Hepatocyte (in vitro differentiated cells): ENCODE measurements at regions not wholly inside any gene's neighbourhood (a gene's known extent, or its start where the extent isn't known, plus 50 kb on each side); places are given as distances from the start of the nearest gene placed in this dataset.

Source experiments
- DNase-seq: peaks from one replicate; pipeline ENCODE4 v3.0.0-alpha.2; 2016; ENCODE audit warnings: low spot score
- H2AFZ ChIP-seq: fragments of 200-600 bp; sonication (generic); 2 replicates; pipeline ENCODE4 v1.6.0; 2016; ENCODE audit warnings: antibody characterized with exemption, mild to moderate bottlenecking
- H3K27ac ChIP-seq: fragments of 200-600 bp; sonication (generic); 2 replicates; pipeline ENCODE4 v1.5.1; 2016; ENCODE audit warnings: mild to moderate bottlenecking
- H3K27me3 ChIP-seq: fragments of 200-600 bp; sonication (generic); 2 replicates; pipeline ENCODE4 v1.6.1; 2016
- H3K36me3 ChIP-seq: fragments of 200-600 bp; sonication (generic); replicated peaks from 2 replicates; pipeline ENCODE4 v1.5.1; 2016; ENCODE audit warnings: low read depth; ENCODE audit not compliant: insufficient read depth
- H3K4me1 ChIP-seq: fragments of 200-600 bp; sonication (generic); 2 replicates; pipeline ENCODE4 v1.5.1; 2016; ENCODE audit warnings: mild to moderate bottlenecking, moderate library complexity; ENCODE audit not compliant: insufficient read depth
- H3K4me2 ChIP-seq: fragments of 200-600 bp; sonication (generic); 2 replicates; pipeline ENCODE4 v1.6.0; 2016
- H3K4me3 ChIP-seq: fragments of 200-600 bp; sonication (generic); 2 replicates; pipeline ENCODE4 v1.5.1; 2016; ENCODE audit warnings: mild to moderate bottlenecking
- H3K79me2 ChIP-seq: fragments of 200-600 bp; sonication (generic); 2 replicates; pipeline ENCODE4 v1.6.0; 2017; ENCODE audit warnings: mild to moderate bottlenecking
- H3K9me2 ChIP-seq: fragments of 200-600 bp; sonication (generic); replicated peaks from 2 replicates; pipeline ENCODE4 v1.6.0; 2017; ENCODE audit warnings: mild to moderate bottlenecking; ENCODE audit not compliant: insufficient read depth
- H3K9me3 ChIP-seq: fragments of 200-600 bp; sonication (generic); 2 replicates; pipeline ENCODE4 v1.5.1; 2016; ENCODE audit warnings: low read depth, mild to moderate bottlenecking
- H4K20me1 ChIP-seq: fragments of 200-600 bp; sonication (generic); 2 replicates; pipeline ENCODE4 v1.6.0; 2016; ENCODE audit warnings: mild to moderate bottlenecking; ENCODE audit not compliant: insufficient read depth, poor library complexity, severe bottlenecking
- CTCF ChIP-seq: fragments of 200-600 bp; sonication (generic); IDR thresholded peaks from 2 replicates; pipeline ENCODE4 v1.5.1; 2016; ENCODE audit warnings: antibody characterized with exemption, mild to moderate bottlenecking; ENCODE audit not compliant: poor library complexity
- EZH2 ChIP-seq: fragments of 200-600 bp; sonication (generic); IDR thresholded peaks from 2 replicates; pipeline ENCODE4 v1.6.1; 2016; ENCODE audit warnings: antibody characterized with exemption, mild to moderate bottlenecking, borderline replicate concordance
- EZH2phosphoT487 ChIP-seq: fragments of 200-600 bp; sonication (generic); IDR thresholded peaks from one replicate; pipeline ENCODE4 v1.6.1; 2018; ENCODE audit warnings: antibody characterized with exemption, mild to moderate bottlenecking, low read depth, moderate library complexity; ENCODE audit not compliant: unreplicated experiment, severe bottlenecking
- WGBS: methylation state at CpG from one replicate; pipeline ENCODE4 v1.1.6; 2016; ENCODE audit warnings: low lambda C conversion rate; ENCODE audit errors: missing lambda C conversion rate; 5-methylcytosine and 5-hydroxymethylcytosine counted together

- no peak overlapping the region for H2AFZ ChIP-seq
- H3K9me3 ChIP-seq, result no peaks in the 10 kb centered on the region
- H3K27ac ChIP-seq, result no peak overlapping the region
- H3K36me3 ChIP-seq, result no peaks in the 10 kb centered on the region
- 86% methylated on average over 2 of the region's 2 CpGs for WGBS
- H4K20me1 ChIP-seq, result no peaks in the 10 kb centered on the region
- H3K9me2 ChIP-seq, result no peaks in the 10 kb centered on the region
- TF ChIP-seq EZH2 (no peak), EZH2phosphoT487 (no peak), CTCF (no peak)
- no peak for DNase-seq
- H3K4me3 ChIP-seq, result no peak overlapping the region
- H3K4me1 ChIP-seq, result no peaks in the 10 kb centered on the region
- H3K4me2 ChIP-seq, result no peak overlapping the region
- no peaks in the 10 kb centered on the region for H3K27me3 ChIP-seq
- H3K79me2 ChIP-seq, result no peaks in the 10 kb centered on the region
These were observed 153.8 kb upstream of the KLF3 start for GRCh38 chr4:38510201-38510600.

GRCh38 chr4:38511702-38512101 lies 152.3 kb upstream of the KLF3 start:
- no peak overlapping the region for H2AFZ ChIP-seq
- no peaks in the 10 kb centered on the region for H3K79me2 ChIP-seq
- H3K9me3 ChIP-seq, result no peaks in the 10 kb centered on the region
- 88% methylated on average over 5 of the region's 5 CpGs for WGBS
- no peak for DNase-seq
- no peaks in the 10 kb centered on the region for H3K4me1 ChIP-seq
- no peaks in the 10 kb centered on the region for H4K20me1 ChIP-seq
- H3K27ac ChIP-seq, result no peak overlapping the region
- H3K4me2 ChIP-seq, result no peak overlapping the region
- H3K4me3 ChIP-seq, result no peak overlapping the region
- H3K36me3 ChIP-seq, result no peaks in the 10 kb centered on the region
- no peaks in the 10 kb centered on the region for H3K27me3 ChIP-seq
- TF ChIP-seq EZH2phosphoT487 (no peak), CTCF (no peak), EZH2 (no peak)
- no peaks in the 10 kb centered on the region for H3K9me2 ChIP-seq

GRCh38 chr4:38512840-38513239 lies 151.2 kb upstream of the KLF3 start:
- H3K27me3 ChIP-seq, result no peaks in the 10 kb centered on the region
- WGBS, result 55% methylated on average over 4 of the region's 4 CpGs

More at GRCh38 chr4:38512840-38513239, 151.2 kb upstream of the KLF3 start:
- Histone ChIP-seq H3K27ac (no peak overlapping the region), H4K20me1 (no peaks in the 10 kb centered on the region), H3K79me2 (no peaks in the 10 kb centered on the region), H3K36me3 (no peaks in the 10 kb centered on the region), H3K9me3 (no peaks in the 10 kb centered on the region), H2AFZ (no peak overlapping the region), H3K4me3 (no peak overlapping the region), H3K9me2 (no peaks in the 10 kb centered on the region), H3K4me1 (no peaks in the 10 kb centered on the region), H3K4me2 (no peak overlapping the region)
- TF ChIP-seq CTCF, result no peak
- DNase-seq, result no peak
